GM19468 (cell line): ENCODE measurements at regions not wholly inside any gene's neighbourhood (a gene's known extent, or its start where the extent isn't known, plus 50 kb on each side); places are given as distances from the start of the nearest gene placed in this dataset.
A peak's percentile ranks its signal among the peaks of the same experiment; 100 is the strongest.
"Not testable (repeated sequence)": the region's sequence is repeated elsewhere in the genome, so short reads cannot be mapped to it uniquely, and the experiment has no call there.

Experiments
- ATAC-seq: cut with Tn5 transposase; IDR thresholded peaks from one replicate; pipeline ENCODE4 v1.9.1; 2021; ENCODE audit warnings: mild to moderate bottlenecking, moderate library complexity, moderate number of reproducible peaks; ENCODE audit not compliant: unreplicated experiment; ENCODE audit errors: extremely low read depth

DNA sequence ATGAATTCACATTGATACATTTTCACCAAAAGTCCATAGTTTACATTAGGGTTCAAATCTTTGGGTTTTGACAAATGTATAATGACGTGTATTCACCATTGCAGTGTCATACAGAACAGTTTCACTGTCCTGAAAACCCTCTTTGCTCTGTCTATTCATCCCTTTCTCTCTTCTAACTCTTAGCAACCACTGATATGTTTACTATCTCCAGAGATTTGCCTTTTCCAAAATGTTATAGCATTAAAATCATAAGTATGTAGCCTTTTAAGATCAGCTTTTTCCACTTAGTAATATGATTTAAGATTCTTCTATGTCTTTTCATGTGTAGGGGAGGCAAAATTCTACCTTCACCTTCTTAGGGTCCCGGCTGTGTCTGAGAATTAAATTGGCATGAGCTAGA, 203.8 kb downstream of the TPRG1 start:
- ATAC-seq, result no peak

DNA sequence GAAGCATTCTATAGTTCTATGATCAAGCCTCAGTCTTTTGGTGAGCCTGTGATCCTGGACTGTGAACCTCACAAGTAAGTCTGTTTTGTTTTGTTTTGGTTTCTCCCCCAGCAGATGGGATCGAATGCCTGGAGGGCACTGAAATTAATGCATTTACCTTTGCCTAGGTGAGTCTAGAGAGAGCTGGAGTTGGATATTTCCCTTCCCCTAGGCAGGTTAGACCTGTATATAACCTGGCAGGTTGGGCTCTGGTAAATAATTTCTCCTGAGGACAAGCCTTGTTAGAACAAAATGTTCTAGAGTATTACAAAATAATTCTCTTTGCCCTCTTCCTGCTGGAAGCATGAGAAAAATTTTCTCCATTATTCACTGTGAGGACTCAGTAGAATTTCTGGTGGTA, 211.9 kb downstream of the TPRG1 start:
- ATAC-seq, result no peak

DNA sequence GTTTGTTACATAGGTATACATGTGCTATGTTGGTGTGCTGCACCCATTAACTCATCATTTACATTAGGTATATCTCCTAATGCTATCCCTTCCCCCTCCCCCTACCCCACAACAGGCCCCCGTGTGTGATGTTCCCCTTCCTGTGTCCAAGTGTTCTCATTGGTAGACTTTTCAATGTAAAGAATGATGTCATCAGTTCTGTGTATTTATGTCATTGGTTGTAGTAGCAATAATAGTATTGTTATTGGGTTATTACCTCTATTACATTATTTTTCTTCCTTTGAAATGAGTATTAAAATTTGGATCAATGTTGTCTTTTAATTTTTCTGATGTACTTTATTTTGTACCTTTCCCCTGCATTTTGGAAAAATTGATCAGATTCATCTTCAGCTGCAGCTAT, 214.1 kb downstream of the TPRG1 start:
- ATAC-seq, result not testable (repeated sequence)

DNA sequence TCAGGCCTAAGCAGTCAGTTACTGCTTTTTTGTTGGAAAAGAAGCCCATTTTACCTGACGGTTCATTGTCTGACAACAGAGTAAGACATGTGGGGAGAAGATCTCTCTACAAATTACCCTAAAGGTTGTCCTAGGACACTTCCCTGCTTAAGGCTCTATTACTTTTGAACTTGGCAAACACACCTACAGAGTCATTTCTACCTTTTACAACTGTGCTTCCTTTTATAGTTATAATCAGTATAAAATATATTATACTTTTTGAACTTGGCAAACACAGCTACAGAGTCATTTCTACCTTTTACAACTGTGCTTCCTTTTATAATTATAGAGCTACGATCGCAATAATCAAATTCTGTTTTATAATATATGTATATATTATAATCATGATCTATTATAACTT, 215.0 kb downstream of the TPRG1 start:
- no peak for ATAC-seq

DNA sequence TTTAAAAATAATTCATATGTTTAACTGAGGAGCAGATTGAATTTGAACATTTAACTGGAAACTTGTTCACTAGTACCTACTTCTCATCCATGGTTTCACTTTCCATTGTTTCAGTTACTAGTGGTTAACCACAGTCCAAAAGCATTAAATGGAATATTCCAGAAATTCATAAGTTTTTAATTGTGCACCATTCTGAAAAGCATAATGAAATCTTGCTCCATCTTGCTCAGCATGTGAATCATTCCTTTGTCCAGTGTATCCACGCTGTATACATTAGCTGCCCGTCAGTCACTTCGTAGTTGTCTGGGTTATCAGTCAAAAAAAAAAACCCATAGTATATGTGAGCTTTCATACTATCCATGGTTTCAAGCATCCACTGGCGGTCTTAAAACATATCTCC, 217.6 kb downstream of the TPRG1 start:
- ATAC-seq, result no peak

DNA sequence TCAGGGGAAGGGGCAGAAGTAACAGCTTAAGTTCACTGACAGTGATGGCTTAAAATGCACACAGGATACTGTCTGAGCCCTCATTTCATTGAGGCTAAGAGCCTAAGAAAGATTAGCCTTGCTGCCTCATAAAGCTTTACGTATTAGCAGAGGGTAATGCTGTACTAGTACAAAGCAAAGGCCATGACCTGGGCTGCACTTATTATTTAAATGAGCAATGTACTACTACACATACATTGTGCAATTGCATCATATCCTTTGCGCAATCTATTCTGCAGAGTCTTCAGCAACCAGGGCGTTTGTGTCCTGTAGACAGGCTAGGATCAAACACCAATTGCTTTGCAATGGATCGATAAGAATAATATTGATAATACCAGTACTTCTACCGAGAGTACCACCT, 221.8 kb downstream of the TPRG1 start:
- no peak for ATAC-seq

DNA sequence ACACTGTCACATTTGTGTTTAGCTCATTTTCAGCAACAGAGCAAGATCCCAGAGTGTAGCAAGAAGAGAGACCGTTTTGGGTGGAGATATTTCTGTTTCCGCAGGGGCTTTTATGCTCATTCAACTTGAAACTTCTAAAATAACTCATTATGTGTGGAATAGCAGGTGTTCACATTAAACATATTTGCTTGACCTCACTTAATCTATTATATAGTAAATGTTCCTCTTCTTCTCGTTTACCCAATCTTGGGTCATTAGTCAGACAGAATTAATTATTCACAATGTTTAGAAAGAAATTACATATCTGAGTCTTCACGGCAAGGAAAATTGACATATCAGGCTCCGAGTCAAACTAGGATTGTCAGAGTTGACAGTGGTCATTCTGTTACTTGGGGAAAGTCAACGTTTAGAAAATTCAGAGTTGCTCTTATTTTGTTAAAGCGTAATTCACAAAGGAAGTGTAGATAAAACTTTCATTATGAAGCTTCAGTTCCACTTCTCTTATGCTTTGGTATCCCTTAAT, 222.9 kb downstream of the TPRG1 start:
- ATAC-seq, result peak; percentile 79

DNA sequence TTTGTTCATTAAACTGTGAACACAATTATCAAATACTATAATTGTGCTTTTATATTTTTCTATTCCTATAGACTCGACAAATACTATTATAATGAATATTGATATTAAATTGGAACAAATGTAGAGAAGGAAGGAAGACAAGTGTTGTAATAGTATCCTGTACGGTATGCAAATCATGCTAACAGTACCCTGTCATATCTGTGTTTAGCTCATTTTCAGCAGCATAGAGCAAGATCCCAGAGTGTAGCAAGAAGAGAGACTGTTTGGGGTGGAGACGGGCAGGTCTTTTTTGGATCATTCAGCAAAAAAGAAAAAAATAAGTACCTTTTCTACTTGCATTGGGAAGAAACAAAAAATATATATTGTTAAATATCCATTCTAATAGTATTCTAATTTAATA, 224.1 kb downstream of the TPRG1 start:
- no peak for ATAC-seq

DNA sequence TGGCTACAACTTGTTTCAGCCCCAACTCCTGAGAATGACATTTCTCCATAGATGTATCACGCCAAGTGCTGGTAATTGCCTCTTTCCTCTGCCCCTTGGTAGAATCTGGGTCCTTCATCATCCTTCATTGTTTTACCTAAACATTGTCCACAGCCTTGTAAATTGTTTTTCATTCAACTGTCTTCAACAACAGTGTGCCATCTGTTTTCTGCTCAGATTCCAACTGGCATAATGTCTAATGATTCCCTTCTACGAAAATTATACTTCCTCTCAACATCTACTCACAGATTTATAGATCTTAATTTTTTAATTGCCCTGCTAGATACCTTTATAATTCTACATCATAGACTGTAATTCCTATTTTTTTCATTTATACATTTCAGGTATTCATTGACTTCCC, 226.9 kb downstream of the TPRG1 start:
- no peak for ATAC-seq

DNA sequence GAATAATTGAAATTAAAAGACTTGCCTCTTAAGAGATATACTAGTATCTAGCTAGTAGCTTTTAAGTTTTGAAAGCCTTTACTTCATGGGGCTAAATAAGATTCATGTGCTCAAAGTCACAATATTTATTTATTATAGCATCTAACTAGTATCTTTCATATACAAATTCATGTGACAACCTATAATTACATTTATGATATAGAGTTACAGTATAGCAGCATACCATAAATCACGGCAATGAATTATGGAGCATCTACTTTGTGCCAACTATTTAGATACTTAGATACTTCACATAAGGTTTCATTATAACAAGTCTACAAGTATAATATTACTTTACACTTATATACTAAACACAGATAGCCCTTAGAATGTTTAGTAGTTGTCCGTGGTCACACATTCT, 229.4 kb downstream of the TPRG1 start:
- ATAC-seq, result no peak

DNA sequence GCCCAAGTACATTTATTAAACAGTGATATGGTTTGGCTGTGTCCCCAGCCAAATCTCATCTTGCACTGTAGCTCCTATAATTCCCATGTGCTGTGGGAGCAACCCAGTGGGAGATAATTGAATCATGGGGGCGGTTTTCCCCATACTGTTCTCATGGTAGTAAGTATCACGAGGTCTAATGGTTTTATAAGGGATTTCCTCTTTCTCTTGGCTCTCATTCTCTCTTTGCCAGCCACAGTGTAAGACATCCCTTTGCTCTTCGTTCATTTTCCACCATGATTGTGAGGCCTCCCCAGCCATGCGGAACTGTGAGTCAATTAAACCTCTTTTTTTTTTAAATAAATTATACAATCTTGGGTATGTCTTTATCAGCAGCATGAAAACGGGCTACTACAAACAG, 228.0 kb upstream of the TP63 start:
- ATAC-seq, result no peak

DNA sequence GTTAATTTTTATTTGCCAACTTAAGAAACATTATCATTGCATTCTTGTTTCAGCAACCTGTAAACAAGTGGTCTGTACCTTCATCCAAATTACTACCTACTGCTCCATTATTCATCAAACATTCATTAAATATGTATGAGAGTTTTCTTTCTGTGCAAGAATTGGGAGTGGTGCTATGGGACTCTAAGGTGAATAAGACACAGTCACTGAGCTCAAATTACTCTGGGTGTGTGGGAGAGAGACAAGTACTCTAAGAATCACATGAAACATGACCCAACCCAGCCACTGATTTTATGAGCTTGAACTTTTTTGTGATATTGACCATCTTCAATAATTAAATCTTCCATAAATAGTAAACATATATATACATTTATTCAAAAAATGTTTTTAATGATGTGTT, 227.2 kb upstream of the TP63 start:
- ATAC-seq, result no peak

DNA sequence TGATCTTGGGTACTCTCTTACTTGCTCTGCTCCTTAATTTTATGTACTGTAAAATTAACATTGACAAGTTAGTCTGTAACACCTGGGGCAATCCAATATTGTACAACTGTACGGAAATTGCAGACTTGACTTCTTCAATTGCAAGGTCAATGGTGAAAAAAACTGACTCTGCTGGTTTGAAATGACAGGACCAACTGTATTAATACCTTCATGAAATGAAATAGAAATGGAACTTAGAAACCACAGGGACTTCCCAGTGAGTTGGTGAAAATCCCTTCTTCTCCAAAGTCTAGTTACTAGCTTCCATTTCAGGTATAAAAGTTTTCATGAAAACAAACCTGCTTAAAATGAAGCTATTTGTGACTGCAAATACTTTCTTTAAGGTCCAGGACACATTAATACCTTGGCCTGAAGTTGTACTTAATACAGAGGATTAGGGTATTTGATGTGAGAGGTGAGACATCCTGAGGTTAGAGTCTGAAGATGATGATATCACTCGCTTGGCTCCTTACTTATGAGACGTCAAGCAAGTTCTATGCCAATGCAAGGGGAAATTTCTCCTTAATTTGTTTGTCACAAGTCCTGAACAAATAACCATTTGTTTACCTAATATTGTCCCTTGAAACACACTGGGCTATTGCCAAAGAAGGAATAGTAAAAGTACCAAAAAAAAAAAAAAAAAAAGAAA, 226.2 kb upstream of the TP63 start:
- ATAC-seq, result no peak

DNA sequence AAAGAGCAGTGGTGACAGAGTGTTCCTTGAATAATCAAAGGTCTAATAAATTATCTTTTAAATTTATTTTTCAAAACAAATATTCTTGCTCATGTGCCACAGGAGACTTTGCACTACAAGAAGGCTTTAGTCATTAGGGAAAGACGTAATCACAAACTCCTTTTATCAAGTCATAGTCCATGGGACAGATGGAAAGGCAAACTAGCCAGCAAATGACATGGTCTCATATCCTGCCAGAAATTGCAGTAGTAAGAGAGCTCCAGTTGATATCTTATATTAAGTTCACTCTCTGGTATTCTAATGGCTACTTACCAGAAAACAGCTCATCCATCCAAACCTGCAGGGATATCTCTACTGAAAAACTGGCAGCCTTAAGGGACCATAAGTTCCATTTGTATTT, 225.0 kb upstream of the TP63 start:
- no peak for ATAC-seq

DNA sequence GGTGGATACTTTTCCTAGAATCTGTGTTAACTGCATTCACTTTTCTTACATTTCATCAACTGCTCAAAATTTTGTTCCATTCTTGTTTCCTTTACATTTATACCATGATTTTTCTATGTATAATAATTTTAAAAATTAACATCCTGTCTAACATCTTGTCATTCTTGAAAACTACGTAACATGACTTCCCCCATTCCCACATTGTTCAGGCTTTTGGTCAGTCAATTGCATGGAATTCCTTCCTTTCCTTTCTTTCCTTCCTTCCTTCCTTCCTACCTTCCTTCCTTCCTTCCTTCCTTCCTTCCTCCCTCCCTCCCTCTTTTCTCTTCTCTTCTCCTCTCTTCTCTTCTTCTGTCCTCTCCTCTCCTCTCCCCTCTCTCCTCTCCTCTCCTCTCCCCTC, 220.7 kb upstream of the TP63 start:
- no peak for ATAC-seq

DNA sequence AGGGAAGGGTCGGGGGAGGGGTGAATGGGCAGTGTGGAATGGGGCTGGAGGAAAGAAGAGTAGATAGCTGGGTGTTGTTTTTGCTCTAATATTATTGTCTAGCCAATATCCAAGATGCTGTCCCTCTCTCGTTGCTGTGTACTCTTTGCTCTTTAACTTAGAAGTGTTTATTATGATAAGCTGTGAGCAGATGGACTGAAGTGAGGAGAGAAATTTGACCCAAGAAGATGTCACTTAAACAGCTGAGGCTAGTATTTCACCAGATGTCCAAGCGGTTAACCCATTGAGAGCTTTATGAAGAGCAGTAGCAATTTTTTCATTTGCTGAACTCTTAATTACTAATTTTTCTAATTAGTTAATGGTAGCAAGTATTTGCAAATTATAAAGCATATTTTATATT, 212.2 kb upstream of the TP63 start:
- ATAC-seq, result no peak

DNA sequence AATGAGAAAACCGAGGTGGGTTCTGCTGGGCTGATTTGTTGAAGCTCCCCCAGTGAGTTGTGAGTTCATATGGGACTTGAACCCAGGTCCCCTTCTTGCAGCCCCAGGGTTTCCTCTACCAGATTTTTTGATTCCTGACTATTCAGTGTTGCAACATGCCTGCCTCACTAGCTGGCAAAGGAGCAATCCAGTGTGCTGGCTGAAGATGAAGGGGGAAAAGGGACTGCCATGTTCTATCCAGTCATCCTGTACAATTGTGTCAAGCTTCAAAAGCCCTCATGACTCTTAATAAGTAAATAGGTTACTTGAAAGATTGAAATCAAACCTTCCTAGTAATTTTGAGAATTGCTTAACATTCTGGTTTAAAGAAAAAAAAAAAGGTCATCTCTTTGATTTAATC, 211.5 kb upstream of the TP63 start:
- ATAC-seq, result no peak

DNA sequence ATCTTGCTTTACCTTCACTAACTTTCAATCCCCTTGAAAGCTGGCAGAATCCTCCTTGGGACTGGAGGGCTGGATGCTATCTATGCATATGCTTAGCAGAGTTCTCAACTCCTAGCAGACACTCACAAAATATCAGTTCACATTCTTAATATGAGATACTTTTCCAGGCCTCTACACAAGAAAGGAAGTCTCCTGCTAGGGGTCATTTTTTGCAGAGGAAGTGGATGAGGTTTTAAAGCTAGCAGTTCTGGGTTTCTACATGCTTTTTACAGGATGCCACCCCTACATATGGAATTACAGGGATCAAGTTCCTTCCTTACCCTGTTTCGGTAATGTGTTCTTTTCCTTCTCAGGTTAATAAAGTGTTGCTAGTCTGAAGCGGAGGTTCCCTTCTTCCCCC, 206.3 kb upstream of the TP63 start:
- no peak for ATAC-seq

DNA sequence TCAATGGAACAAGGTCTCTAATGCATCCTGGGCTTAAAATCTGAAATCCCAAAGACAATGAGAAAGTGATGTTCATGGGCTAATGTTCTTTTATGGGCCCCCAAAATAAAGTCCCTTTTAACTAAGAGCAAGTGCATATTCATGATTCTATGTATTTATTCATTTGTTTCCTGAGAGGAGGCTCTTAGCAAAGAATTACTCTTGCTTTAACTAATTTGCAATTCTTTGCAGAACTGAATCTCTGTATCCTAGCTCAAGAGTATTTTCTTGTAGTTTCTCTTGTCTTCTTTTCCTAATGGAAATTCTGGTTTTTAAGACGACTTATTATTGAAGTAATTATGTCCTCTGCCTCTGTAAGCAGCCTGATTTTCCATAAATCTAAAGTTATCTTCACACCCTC, 202.2 kb upstream of the TP63 start:
- ATAC-seq, result no peak

DNA sequence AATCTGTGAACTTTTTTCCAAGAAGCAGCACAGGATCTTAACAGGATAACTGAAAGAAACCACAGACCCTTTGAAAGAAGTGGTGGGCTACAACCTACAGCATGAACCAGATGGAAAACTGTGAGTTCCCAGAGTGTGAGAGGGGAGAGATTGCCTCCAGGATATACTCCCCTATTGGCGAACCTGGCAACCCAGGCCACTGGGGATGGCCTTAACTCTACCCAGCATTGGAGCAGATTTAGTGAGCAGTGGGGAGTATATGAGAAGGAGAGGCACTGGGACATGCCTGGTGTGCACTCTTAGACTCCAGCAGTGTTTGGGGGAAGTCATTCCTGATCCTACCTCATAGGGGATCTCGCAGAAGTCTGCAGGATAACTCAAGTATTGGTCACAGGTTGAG, 201.0 kb upstream of the TP63 start:
- no peak for ATAC-seq

DNA sequence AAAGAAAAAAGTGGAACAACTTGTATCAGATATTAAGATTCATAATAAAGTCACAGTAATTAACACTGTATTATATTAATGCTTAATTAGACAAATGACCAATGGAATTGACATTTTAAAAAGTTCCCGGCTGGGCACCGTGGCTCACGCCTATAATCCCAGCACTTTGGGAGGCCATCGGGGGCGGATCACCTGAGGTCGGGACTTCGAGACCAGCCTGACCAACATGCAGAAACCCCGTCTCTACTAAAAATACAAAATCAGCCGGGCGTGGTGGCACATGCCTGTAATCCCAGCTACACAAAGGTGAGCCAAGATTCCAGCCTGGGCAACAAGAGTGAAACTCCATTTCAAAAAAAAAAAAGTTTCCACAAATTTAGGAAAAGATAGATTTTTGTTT, 188.9 kb upstream of the TP63 start:
- not testable (repeated sequence) for ATAC-seq

DNA sequence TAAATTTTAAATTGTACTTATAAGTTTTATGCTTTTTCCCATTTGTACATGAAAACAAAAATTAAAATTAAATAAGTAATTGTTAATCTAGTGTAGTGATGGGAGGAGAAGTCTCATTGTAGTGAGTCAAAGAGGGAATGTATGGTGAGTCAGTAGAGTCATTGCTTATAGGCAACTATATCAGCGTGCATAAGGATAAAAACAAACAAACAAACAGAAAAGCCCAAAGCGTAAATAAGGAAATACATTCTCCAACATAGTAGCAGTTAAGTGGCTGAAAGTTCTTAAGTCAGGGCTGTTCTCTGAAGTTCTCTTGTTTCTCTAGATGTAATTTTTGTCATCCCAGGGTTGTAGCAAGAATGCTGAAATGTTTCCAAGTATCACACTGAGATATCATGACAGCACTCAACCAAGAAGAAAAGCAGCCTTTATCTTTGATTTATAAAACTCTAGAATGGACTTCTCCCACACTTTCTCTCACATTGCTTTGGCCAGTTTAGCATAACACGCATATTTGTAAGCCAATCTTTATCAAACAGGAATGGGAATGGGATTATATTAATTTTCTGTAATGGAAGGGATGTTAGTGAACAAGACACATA, 184.1 kb upstream of the TP63 start:
- no peak for ATAC-seq
